A673 (cell line): ENCODE measurements at regions not wholly inside any gene's neighbourhood (a gene's known extent, or its start where the extent isn't known, plus 50 kb on each side); places are given as distances from the start of the nearest gene placed in this dataset.

ENCODE experiments used
- CTCF ChIP-seq: fragments of 300-800, 200-600 bp; sonication (generic); conservative IDR thresholded peaks from 2 replicates; pipeline ENCODE4 v1.5.1; 2017; ENCODE audit warnings: low read depth, mild to moderate bottlenecking, antibody characterized with exemption, low read length, moderate library complexity, mixed read lengths
- EZH2 ChIP-seq: fragments of 200-600 bp; sonication (generic); IDR thresholded peaks from 2 replicates; pipeline ENCODE4 v1.6.1; 2017; ENCODE audit warnings: borderline replicate concordance, low read depth, mild to moderate bottlenecking, mixed read lengths, antibody characterized with exemption, low read length; ENCODE audit not compliant: poor library complexity, severe bottlenecking

- no peak for TF ChIP-seq CTCF
- TF ChIP-seq EZH2 = no peak
These were observed 263.8 kb upstream of the CDH19 start for GRCh38 chr18:66867653-66868052.
